DND-41 (cell line): ENCODE measurements at regions not wholly inside any gene's neighbourhood (a gene's known extent, or its start where the extent isn't known, plus 50 kb on each side); places are given as distances from the start of the nearest gene placed in this dataset.

Experiments used
- ATAC-seq: fragments of 200-7000 bp; cut with Tn5 transposase; 3 replicates; pipeline ENCODE4 v1.9.1; 2021; ENCODE audit warnings: low read depth; ENCODE audit not compliant: insufficient read depth
- DNase-seq: peaks from one replicate; pipeline ENCODE4 v3.0.0-alpha.2; 2020
- H2AFZ ChIP-seq: 2 replicates; pipeline ENCODE4 v1.6.0; 2012; ENCODE audit warnings: low read depth, low read length
- H3K27ac ChIP-seq: 2 replicates; pipeline ENCODE4 v1.5.1; 2012; ENCODE audit warnings: low read length, inconsistent platforms
- H3K27me3 ChIP-seq: fragments of 200-600 bp; sonication (generic); 2 replicates; pipeline ENCODE4 v1.6.0; 2012; ENCODE audit warnings: low read length, mild to moderate bottlenecking, inconsistent platforms; ENCODE audit not compliant: insufficient read depth, poor library complexity
- H3K36me3 ChIP-seq: 2 replicates; pipeline ENCODE4 v1.5.1; 2012; ENCODE audit warnings: low read length, inconsistent platforms; ENCODE audit not compliant: insufficient read depth
- H3K4me1 ChIP-seq: 2 replicates; pipeline ENCODE4 v1.5.1; 2012; ENCODE audit warnings: mild to moderate bottlenecking, low read length; ENCODE audit not compliant: insufficient read depth
- H3K4me2 ChIP-seq: 2 replicates; pipeline ENCODE4 v1.6.0; 2012; ENCODE audit warnings: mild to moderate bottlenecking, moderate library complexity, low read length, inconsistent platforms; ENCODE audit not compliant: insufficient read depth
- H3K4me3 ChIP-seq, 2 experiments: fragments of 200-600 bp in 1 of 2; shearing (Covaris generic) in 1 of 2; 2 replicates each; pipeline ENCODE4 v1.5.1; 2012 to 2016; ENCODE audit warnings: inconsistent platforms in 2 of 2, low read length in 2 of 2, mild to moderate bottlenecking in 2 of 2, low read depth in 1 of 2, moderate library complexity in 1 of 2
- H3K79me2 ChIP-seq: 2 replicates; pipeline ENCODE4 v1.6.0; 2012; ENCODE audit warnings: low read length, inconsistent platforms; ENCODE audit not compliant: insufficient read depth
- H3K9ac ChIP-seq: 2 replicates; pipeline ENCODE4 v1.6.0; 2012; ENCODE audit warnings: low read depth, mild to moderate bottlenecking, inconsistent platforms, low read length, moderate library complexity
- H3K9me3 ChIP-seq: 2 replicates; pipeline ENCODE4 v1.5.1; 2012; ENCODE audit warnings: low read length, moderate library complexity, mild to moderate bottlenecking, inconsistent platforms; ENCODE audit not compliant: insufficient read depth, severe bottlenecking
- H4K20me1 ChIP-seq: 2 replicates; pipeline ENCODE4 v1.6.0; 2012; ENCODE audit warnings: low read length; ENCODE audit not compliant: insufficient read depth
- CTCF ChIP-seq: IDR thresholded peaks from 2 replicates; pipeline ENCODE4 v1.5.1; 2012; ENCODE audit warnings: borderline replicate concordance, low read length, moderate library complexity, mild to moderate bottlenecking; ENCODE audit not compliant: poor library complexity, severe bottlenecking; ENCODE audit errors: extremely low read depth
- EZH2 ChIP-seq: IDR thresholded peaks from 3 replicates; pipeline ENCODE4 v1.6.1; 2012; ENCODE audit warnings: borderline replicate concordance, low read depth, mild to moderate bottlenecking, moderate library complexity, low read length, inconsistent platforms; ENCODE audit not compliant: severe bottlenecking

- no peaks in the 10 kb centered on the region for H3K9me3 ChIP-seq
These were observed 521.8 kb downstream of the GATA3 start for GRCh38 chr10:8576281-8576680.

GRCh38 chr10:8576911-8577310 lies 522.4 kb downstream of the GATA3 start:
- no peaks in the 10 kb centered on the region for H4K20me1 ChIP-seq
- no peak for ATAC-seq
- no peaks in the 10 kb centered on the region for H3K36me3 ChIP-seq
- no peak overlapping the region for H2AFZ ChIP-seq
- no peaks in the 10 kb centered on the region for H3K9me3 ChIP-seq
- H3K4me3 ChIP-seq: no peak overlapping the region
- no peak for DNase-seq
- H3K27me3 ChIP-seq: no peaks in the 10 kb centered on the region
- H3K27ac ChIP-seq: no peak overlapping the region
- no peak overlapping the region for H3K9ac ChIP-seq
- no peaks in the 10 kb centered on the region for H3K79me2 ChIP-seq
- TF ChIP-seq EZH2 (no peak), CTCF (no peak)
- no peaks in the 10 kb centered on the region for H3K4me1 ChIP-seq
- H3K4me2 ChIP-seq: no peak overlapping the region

More at GRCh38 chr10:8576281-8576680, 521.8 kb downstream of the GATA3 start:
- DNase-seq: no peak
- TF ChIP-seq CTCF (no peak), EZH2 (no peak)
- H3K4me3 ChIP-seq: no peak overlapping the region
- no peak overlapping the region for H3K4me2 ChIP-seq
- no peak overlapping the region for H3K27ac ChIP-seq
- H2AFZ ChIP-seq: no peak overlapping the region
- no peak for ATAC-seq
- H3K4me1 ChIP-seq: no peaks in the 10 kb centered on the region
- no peaks in the 10 kb centered on the region for H3K79me2 ChIP-seq
- H3K36me3 ChIP-seq: no peaks in the 10 kb centered on the region
- no peaks in the 10 kb centered on the region for H3K27me3 ChIP-seq
- no peak overlapping the region for H3K9ac ChIP-seq
- no peaks in the 10 kb centered on the region for H4K20me1 ChIP-seq

DNA sequence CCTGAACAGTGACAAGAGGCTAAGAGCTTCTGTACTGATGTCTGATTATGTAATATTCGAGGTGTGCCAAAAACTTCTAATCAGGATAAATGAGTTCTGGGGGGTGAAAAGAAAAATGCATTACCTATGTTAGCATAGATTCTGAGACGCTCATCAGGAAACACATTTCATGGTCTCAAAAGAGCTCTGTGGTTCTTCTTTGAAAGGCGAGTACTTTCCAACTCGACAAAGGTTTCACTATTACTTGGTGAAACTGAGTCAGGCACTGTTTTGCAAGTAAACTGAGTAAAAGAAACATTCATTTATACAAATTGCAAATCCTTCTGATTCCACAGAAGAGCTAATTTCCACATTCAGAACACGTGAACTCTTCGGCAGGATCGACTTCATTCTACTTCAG lies 523.2 kb downstream of the GATA3 start:
- no peak for TF ChIP-seq EZH2
- no peak for TF ChIP-seq CTCF
- Histone ChIP-seq H3K27me3 (no peaks in the 10 kb centered on the region), H3K4me3 (no peak overlapping the region), H3K4me1 (no peaks in the 10 kb centered on the region), H3K4me2 (no peak overlapping the region), H2AFZ (no peak overlapping the region), H3K79me2 (no peaks in the 10 kb centered on the region), H3K9ac (no peak overlapping the region), H3K27ac (no peak overlapping the region), H3K9me3 (no peaks in the 10 kb centered on the region), H4K20me1 (no peaks in the 10 kb centered on the region), H3K36me3 (no peaks in the 10 kb centered on the region)
- ATAC-seq (no peak), DNase-seq (no peak)

GRCh38 chr10:8581521-8582225 lies 527.2 kb downstream of the GATA3 start:
- Histone ChIP-seq H3K36me3 (no peaks in the 10 kb centered on the region), H3K27ac (no peak overlapping the region), H2AFZ (no peak overlapping the region), H3K9ac (no peak overlapping the region), H3K4me1 (no peaks in the 10 kb centered on the region), H3K27me3 (no peaks in the 10 kb centered on the region), H3K4me2 (no peak overlapping the region), H3K4me3 (no peak overlapping the region), H3K79me2 (no peaks in the 10 kb centered on the region), H3K9me3 (no peaks in the 10 kb centered on the region), H4K20me1 (no peaks in the 10 kb centered on the region)
- no peak for DNase-seq
- TF ChIP-seq CTCF (no peak), EZH2 (no peak)
- no peak for ATAC-seq
